Nephron (organoid): ENCODE measurements at regions not wholly inside any gene's neighbourhood (a gene's known extent, or its start where the extent isn't known, plus 50 kb on each side); places are given as distances from the start of the nearest gene placed in this dataset.

Experiments
- H3K27ac Mint-ChIP-seq, 3 experiments: 2 replicates each; pipeline ENCODE4 v1.8.0; 2020; ENCODE audit warnings: mixed read lengths in 3 of 3, mild to moderate bottlenecking in 2 of 3, moderate library complexity in 1 of 3
- H3K27me3 Mint-ChIP-seq: 2 replicates; pipeline ENCODE4 v1.8.0; 2021; ENCODE audit warnings: low read depth, mild to moderate bottlenecking, moderate library complexity, mixed read lengths
- H3K36me3 Mint-ChIP-seq: 2 replicates; pipeline ENCODE4 v1.8.0; 2020; ENCODE audit warnings: low read depth, mixed read lengths
- H3K4me1 Mint-ChIP-seq: 2 replicates; pipeline ENCODE4 v1.8.0; 2020; ENCODE audit warnings: mixed read lengths
- H3K4me3 Mint-ChIP-seq, 3 experiments: 2 replicates each; pipeline ENCODE4 v1.8.0; 2020; ENCODE audit warnings: mild to moderate bottlenecking in 3 of 3, mixed read lengths in 3 of 3, moderate library complexity in 2 of 3
- H3K9me3 Mint-ChIP-seq: 2 replicates; pipeline ENCODE4 v1.8.0; 2020; ENCODE audit warnings: mixed read lengths
- CTCF ChIP-seq, 3 experiments: fragments of 200-600 bp; sonication (generic); IDR thresholded peaks; one replicate each; pipeline ENCODE4 v1.5.0; 2021; ENCODE audit warnings: antibody characterized with exemption in 3 of 3; ENCODE audit not compliant: unreplicated experiment in 3 of 3

GRCh38 chr4:56229947-56230346, 157.3 kb downstream of the AASDH start:
- H3K4me3 Mint-ChIP-seq = no peak overlapping the region
- no peak for TF ChIP-seq CTCF (IDR thresholded peaks at IDR 0.05; ENCODE audit: unreplicated experiment in 3 of 3)
- no peak overlapping the region for H3K27ac Mint-ChIP-seq
- no peaks in the 10 kb centered on the region for H3K27me3 Mint-ChIP-seq
- H3K4me1 Mint-ChIP-seq = peaks cover 16% of the 10 kb centered on the region
- H3K36me3 Mint-ChIP-seq = peaks cover 65% of the 10 kb centered on the region
- peaks cover 11% of the 10 kb centered on the region for H3K9me3 Mint-ChIP-seq

- TF ChIP-seq CTCF (IDR thresholded peaks at IDR 0.05; ENCODE audit: unreplicated experiment in 3 of 3) = no peak
- H3K27me3 Mint-ChIP-seq = no peaks in the 10 kb centered on the region
- peaks cover 15% of the 10 kb centered on the region for H3K4me1 Mint-ChIP-seq
- H3K27ac Mint-ChIP-seq = peak overlapping the region in 2 of 3 experiments; percentile 10 to 13
- H3K36me3 Mint-ChIP-seq = peaks cover 76% of the 10 kb centered on the region
- H3K4me3 Mint-ChIP-seq = no peak overlapping the region
- peaks cover 11% of the 10 kb centered on the region for H3K9me3 Mint-ChIP-seq
These were observed 159.9 kb downstream of the AASDH start for GRCh38 chr4:56227301-56227835.

- Mint-ChIP-seq H3K27me3 (no peaks in the 10 kb centered on the region), H3K9me3 (peaks cover 5% of the 10 kb centered on the region), H3K36me3 (peaks cover 73% of the 10 kb centered on the region), H3K4me3 (no peak overlapping the region), H3K27ac (peak overlapping the region in 2 of 3 experiments; percentile 10 to 40), H3K4me1 (peaks cover 15% of the 10 kb centered on the region)
- no peak for TF ChIP-seq CTCF (IDR thresholded peaks at IDR 0.05; ENCODE audit: unreplicated experiment in 3 of 3)
These were observed 160.7 kb downstream of the AASDH start for GRCh38 chr4:56226579-56226978.

- peaks cover 65% of the 10 kb centered on the region for H3K36me3 Mint-ChIP-seq
- no peaks in the 10 kb centered on the region for H3K27me3 Mint-ChIP-seq
- peaks cover 5% of the 10 kb centered on the region for H3K9me3 Mint-ChIP-seq
- no peak for TF ChIP-seq CTCF (IDR thresholded peaks at IDR 0.05; ENCODE audit: unreplicated experiment in 3 of 3)
- H3K4me1 Mint-ChIP-seq = peaks cover 28% of the 10 kb centered on the region
- H3K27ac Mint-ChIP-seq = no peak overlapping the region
- no peak overlapping the region for H3K4me3 Mint-ChIP-seq
These were observed 162.7 kb downstream of the AASDH start for GRCh38 chr4:56224641-56225040.

- H3K36me3 Mint-ChIP-seq = peaks cover 51% of the 10 kb centered on the region
- H3K4me3 Mint-ChIP-seq = no peak overlapping the region
- H3K27me3 Mint-ChIP-seq = no peaks in the 10 kb centered on the region
- H3K4me1 Mint-ChIP-seq = peaks cover 38% of the 10 kb centered on the region
- H3K9me3 Mint-ChIP-seq = no peaks in the 10 kb centered on the region
- no peak overlapping the region for H3K27ac Mint-ChIP-seq
- TF ChIP-seq CTCF (IDR thresholded peaks at IDR 0.05; ENCODE audit: unreplicated experiment in 3 of 3) = no peak
These were observed 164.8 kb downstream of the AASDH start for GRCh38 chr4:56222514-56222913.

GRCh38 chr4:56220261-56220660, 167.0 kb downstream of the AASDH start:
- peaks cover 45% of the 10 kb centered on the region for H3K4me1 Mint-ChIP-seq
- H3K4me3 Mint-ChIP-seq = no peak overlapping the region
- TF ChIP-seq CTCF (IDR thresholded peaks at IDR 0.05; ENCODE audit: unreplicated experiment in 3 of 3) = no peak
- no peaks in the 10 kb centered on the region for H3K27me3 Mint-ChIP-seq
- peak overlapping the region; percentile 10 to 63 (median 40) for H3K27ac Mint-ChIP-seq
- H3K9me3 Mint-ChIP-seq = no peaks in the 10 kb centered on the region
- H3K36me3 Mint-ChIP-seq = peaks cover 43% of the 10 kb centered on the region
